GM19395 (cell line): ENCODE measurements at regions not wholly inside any gene's neighbourhood (a gene's known extent, or its start where the extent isn't known, plus 50 kb on each side); places are given as distances from the start of the nearest gene placed in this dataset.

ENCODE experiments used
- ATAC-seq: cut with Tn5 transposase; IDR thresholded peaks from one replicate; pipeline ENCODE4 v1.9.1; 2021; ENCODE audit warnings: mild to moderate bottlenecking, moderate library complexity; ENCODE audit not compliant: unreplicated experiment

- ATAC-seq, result no peak
These were observed 258.6 kb upstream of the NFE2L3 start for GRCh38 chr7:25893436-25893835.

- peak; percentile 74 for ATAC-seq
These were observed 257.7 kb upstream of the NFE2L3 start for GRCh38 chr7:25894002-25894901.

GRCh38 chr7:25894902-25895791, 256.9 kb upstream of the NFE2L3 start:
- ATAC-seq, result peak; percentile 65

- peak; percentile 7 for ATAC-seq
These were observed 256.2 kb upstream of the NFE2L3 start for GRCh38 chr7:25895792-25896171.

GRCh38 chr7:25897261-25897782, 254.7 kb upstream of the NFE2L3 start:
- no peak for ATAC-seq

- ATAC-seq, result no peak
These were observed 251.8 kb upstream of the NFE2L3 start for GRCh38 chr7:25900245-25900644.

- no peak for ATAC-seq
These were observed 251.1 kb upstream of the NFE2L3 start for GRCh38 chr7:25900877-25901276.

- no peak for ATAC-seq
These were observed 250.3 kb upstream of the NFE2L3 start for GRCh38 chr7:25901658-25902057.

- ATAC-seq, result no peak
These were observed 246.0 kb upstream of the NFE2L3 start for GRCh38 chr7:25906003-25906402.

- no peak for ATAC-seq
These were observed 245.2 kb upstream of the NFE2L3 start for GRCh38 chr7:25906760-25907159.

GRCh38 chr7:25907214-25907613, 244.8 kb upstream of the NFE2L3 start:
- ATAC-seq, result no peak

GRCh38 chr7:25907731-25908130, 244.3 kb upstream of the NFE2L3 start:
- no peak for ATAC-seq

- ATAC-seq, result no peak
These were observed 243.6 kb upstream of the NFE2L3 start for GRCh38 chr7:25908154-25908949.

GRCh38 chr7:25911738-25912607, 240.0 kb upstream of the NFE2L3 start:
- no peak for ATAC-seq

- ATAC-seq, result no peak
These were observed 238.3 kb upstream of the NFE2L3 start for GRCh38 chr7:25913598-25914224.

GRCh38 chr7:25918731-25919130, 233.3 kb upstream of the NFE2L3 start:
- no peak for ATAC-seq

- ATAC-seq, result no peak
These were observed 229.7 kb upstream of the NFE2L3 start for GRCh38 chr7:25922296-25922695.

- ATAC-seq, result no peak
These were observed 228.1 kb upstream of the NFE2L3 start for GRCh38 chr7:25923741-25924460.

- no peak for ATAC-seq
These were observed 226.0 kb upstream of the NFE2L3 start for GRCh38 chr7:25926009-25926408.
